OCI-LY3 (cell line): ENCODE measurements at regions not wholly inside any gene's neighbourhood (a gene's known extent, or its start where the extent isn't known, plus 50 kb on each side); places are given as distances from the start of the nearest gene placed in this dataset.
"Not testable (repeated sequence)": the region's sequence is repeated elsewhere in the genome, so short reads cannot be mapped to it uniquely, and the experiment has no call there.

Experiments
- H2AFZ ChIP-seq: fragments of 200-600, 300-600 bp; shearing (Covaris generic); 2 replicates; pipeline ENCODE4 v1.6.0; 2014; ENCODE audit warnings: antibody characterized with exemption, low read depth, low read length
- H3K27ac ChIP-seq: fragments of 200-600, 300-600 bp; sonication (generic); 2 replicates; pipeline ENCODE4 v1.5.1; 2014; ENCODE audit warnings: mild to moderate bottlenecking, low read length, moderate library complexity, mixed read lengths
- H3K27me3 ChIP-seq: fragments of 200-600, 300-600 bp; sonication (generic); 2 replicates; pipeline ENCODE4 v1.6.1; 2014; ENCODE audit warnings: low read depth, low read length, mixed read lengths
- H3K36me3 ChIP-seq: fragments of 200-600, 300-600 bp; sonication (generic); replicated peaks from 2 replicates; pipeline ENCODE3; 2014; ENCODE audit warnings: low read depth, low read length, mixed read lengths
- H3K4me1 ChIP-seq: fragments of 300-600, 200-600 bp; sonication (generic); 2 replicates; pipeline ENCODE4 v1.6.1; 2014; ENCODE audit warnings: low read length, mixed read lengths
- H3K4me2 ChIP-seq: fragments of 200-600, 300-600 bp; sonication (generic); 2 replicates; pipeline ENCODE4 v1.6.1; 2014; ENCODE audit warnings: low read length, mixed read lengths
- H3K4me3 ChIP-seq: fragments of 300-600, 200-600 bp; sonication (generic); 2 replicates; pipeline ENCODE4 v1.5.1; 2014; ENCODE audit warnings: antibody characterized with exemption, mild to moderate bottlenecking, low read length, moderate library complexity
- H3K79me2 ChIP-seq: fragments of 300-600, 200-600 bp; shearing (Covaris generic); 2 replicates; pipeline ENCODE4 v1.6.1; 2014; ENCODE audit warnings: mild to moderate bottlenecking, low read length, mixed read lengths
- H3K9ac ChIP-seq: fragments of 300-600, 200-600 bp; shearing (Covaris generic); 2 replicates; pipeline ENCODE4 v1.6.0; 2014; ENCODE audit warnings: mild to moderate bottlenecking, low read length, moderate library complexity
- H3K9me3 ChIP-seq: fragments of 200-600, 300-600 bp; shearing (Covaris generic); 2 replicates; pipeline ENCODE4 v1.6.1; 2014; ENCODE audit warnings: low read length, mixed read lengths; ENCODE audit not compliant: insufficient read depth
- H4K20me1 ChIP-seq: fragments of 200-600, 300-600 bp; sonication (generic); 2 replicates; pipeline ENCODE4 v1.6.1; 2016; ENCODE audit warnings: low read length, mixed read lengths; ENCODE audit not compliant: insufficient read depth
- CTCF ChIP-seq: fragments of 200-600, 300-600 bp; sonication (generic); IDR thresholded peaks from 2 replicates; pipeline ENCODE4 v1.5.1; 2014; ENCODE audit warnings: antibody characterized with exemption, low read length, low read depth
- EZH2phosphoT487 ChIP-seq: fragments of 200-600 bp; shearing (Covaris generic); IDR thresholded peaks from 2 replicates; pipeline ENCODE4 v1.6.1; 2018; ENCODE audit warnings: antibody characterized with exemption, mixed run types, low read depth

GRCh38 chr12:94839347-94839746, 164.2 kb downstream of the NDUFA12 start:
- H3K4me3 ChIP-seq: no peak overlapping the region
- H4K20me1 ChIP-seq: no peaks in the 10 kb centered on the region
- H3K9ac ChIP-seq: no peak overlapping the region
- H3K27me3 ChIP-seq: no peaks in the 10 kb centered on the region
- H3K4me2 ChIP-seq: no peak overlapping the region
- no peak overlapping the region for H2AFZ ChIP-seq
- TF ChIP-seq CTCF (no peak), EZH2phosphoT487 (no peak)
- H3K9me3 ChIP-seq: no peaks in the 10 kb centered on the region
- H3K27ac ChIP-seq: no peak overlapping the region
- H3K4me1 ChIP-seq: peaks cover 12% of the 10 kb centered on the region
- peaks cover 23% of the 10 kb centered on the region for H3K79me2 ChIP-seq
- H3K36me3 ChIP-seq: peaks cover 19% of the 10 kb centered on the region

GRCh38 chr12:94836952-94837670, 166.4 kb downstream of the NDUFA12 start:
- not testable (repeated sequence) for H3K27me3 ChIP-seq, H3K9ac ChIP-seq, H3K36me3 ChIP-seq, H4K20me1 ChIP-seq, H3K4me2 ChIP-seq, H2AFZ ChIP-seq, H3K9me3 ChIP-seq, H3K4me3 ChIP-seq, H3K27ac ChIP-seq
- Histone ChIP-seq H3K79me2 (peaks cover 33% of the 10 kb centered on the region), H3K4me1 (peaks cover 22% of the 10 kb centered on the region)

DNA sequence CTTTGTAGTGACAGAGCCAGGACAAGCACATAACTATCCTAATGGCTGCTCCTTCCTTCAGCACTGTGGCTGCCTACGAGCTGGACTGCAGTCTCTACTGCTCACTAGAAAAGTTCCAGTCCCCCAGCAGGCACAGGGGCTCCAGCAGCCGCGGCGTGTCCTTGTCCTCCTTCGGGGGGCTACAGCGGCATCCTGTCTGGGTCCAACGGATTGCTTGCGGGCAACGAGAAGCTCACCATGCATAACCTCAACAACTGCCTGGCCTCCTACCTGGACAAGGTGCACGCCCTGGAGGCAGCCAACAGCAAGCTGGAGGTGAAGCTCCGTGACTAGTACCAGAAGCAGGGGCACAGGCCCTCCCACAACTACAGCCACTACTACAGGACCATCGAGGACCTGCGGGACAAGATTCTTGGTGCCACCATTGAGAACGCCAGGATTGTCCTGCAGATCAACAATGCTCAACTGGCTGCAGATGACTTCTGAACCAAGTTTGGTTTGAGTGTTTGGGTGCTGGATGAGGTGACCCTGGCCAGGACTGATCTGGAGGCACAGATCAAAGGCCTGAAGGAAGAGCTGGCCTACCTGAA, 169.4 kb downstream of the NDUFA12 start:
- no peaks in the 10 kb centered on the region for H3K27me3 ChIP-seq
- H3K27ac ChIP-seq: no peak overlapping the region
- H4K20me1 ChIP-seq: no peaks in the 10 kb centered on the region
- H3K4me2 ChIP-seq: no peak overlapping the region
- peaks cover 47% of the 10 kb centered on the region for H3K4me1 ChIP-seq
- no peaks in the 10 kb centered on the region for H3K9me3 ChIP-seq
- H3K36me3 ChIP-seq: peaks cover 9% of the 10 kb centered on the region
- peaks cover 40% of the 10 kb centered on the region for H3K79me2 ChIP-seq
- no peak overlapping the region for H3K9ac ChIP-seq
- no peak overlapping the region for H2AFZ ChIP-seq
- no peak for TF ChIP-seq CTCF
- TF ChIP-seq EZH2phosphoT487: no peak
- no peak overlapping the region for H3K4me3 ChIP-seq

DNA sequence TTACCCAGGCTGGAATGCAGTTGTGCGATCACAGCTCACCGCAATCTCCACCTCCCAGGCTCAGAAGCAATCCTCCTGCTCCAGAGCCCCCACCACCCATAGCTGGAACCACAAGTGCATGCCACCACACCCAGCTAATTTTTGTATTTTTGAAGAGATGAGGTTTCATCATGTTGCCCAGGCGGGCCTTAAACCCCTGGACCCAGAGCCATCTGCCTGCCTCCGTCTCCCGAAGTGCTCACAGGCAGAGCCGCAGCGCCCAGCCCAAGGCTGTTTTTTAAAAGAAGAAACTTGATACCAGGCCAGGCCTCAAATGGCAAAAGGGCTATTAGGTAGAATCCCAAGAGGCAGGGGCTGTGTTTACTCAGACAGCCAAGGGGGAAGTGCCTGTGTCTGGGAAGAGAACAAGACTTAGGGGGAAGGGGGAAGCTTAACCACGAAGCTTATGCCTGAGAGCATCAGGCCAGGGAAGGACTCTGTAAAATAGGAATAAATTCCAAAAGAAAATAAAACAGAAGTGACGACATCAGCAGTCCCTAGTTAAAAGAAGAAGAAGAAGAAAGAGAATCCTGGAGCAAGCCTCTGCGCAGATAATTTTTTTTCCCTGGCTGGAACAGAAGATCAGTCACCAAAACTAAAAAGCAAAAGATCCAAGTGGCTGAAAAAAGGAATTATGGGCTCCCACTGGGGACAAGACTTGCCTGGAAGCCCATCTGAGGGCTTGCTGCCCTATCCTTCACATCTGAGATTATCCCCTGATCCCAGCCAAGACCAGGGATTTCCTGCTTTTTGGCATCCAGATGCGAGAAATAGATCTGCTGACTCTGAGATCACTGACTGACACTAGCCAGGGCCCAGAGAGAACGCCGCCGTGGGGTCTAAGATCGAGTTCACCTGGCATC, 170.5 kb downstream of the NDUFA12 start:
- Histone ChIP-seq H2AFZ (no peak overlapping the region), H3K36me3 (peaks cover 6% of the 10 kb centered on the region), H3K9ac (0 out of 2 replicates have a peak overlapping the region, but pooled peaks have one; percentile 23), H3K27ac (peak overlapping the region; percentile 99), H3K4me2 (peak overlapping the region; percentile 90), H3K4me3 (no peak overlapping the region), H3K79me2 (peaks cover 50% of the 10 kb centered on the region), H4K20me1 (no peaks in the 10 kb centered on the region), H3K9me3 (no peaks in the 10 kb centered on the region), H3K4me1 (peaks cover 49% of the 10 kb centered on the region), H3K27me3 (no peaks in the 10 kb centered on the region)
- TF ChIP-seq EZH2phosphoT487 (no peak), CTCF (no peak)
